B cell (primary cell): ENCODE measurements at regions not wholly inside any gene's neighbourhood (a gene's known extent, or its start where the extent isn't known, plus 50 kb on each side); places are given as distances from the start of the nearest gene placed in this dataset.
"Not testable (repeated sequence)": the region's sequence is repeated elsewhere in the genome, so short reads cannot be mapped to it uniquely, and the experiment has no call there.

Experiments used
- ATAC-seq: fragments of 200-7000 bp; cut with Tn5 transposase; one replicate; pipeline ENCODE4 v1.10.0; 2021; ENCODE audit warnings: low read depth, mild to moderate bottlenecking, moderate number of reproducible peaks, moderate library complexity
- CTCF ChIA-PET: fragments of 350-600 bp; sonication (Branson Sonifier 250); formaldehyde crosslinking; loops from one replicate; lab custom pipeline; 2021; ENCODE audit warnings: antibody characterized with exemption, inconsistent platforms; lab: Charles Lee
- POLR2A ChIA-PET: fragments of 350-600 bp; sonication (Branson Sonifier 250); formaldehyde crosslinking; loops from one replicate; lab custom pipeline; 2021; ENCODE audit warnings: antibody characterized with exemption; lab: Charles Lee
- DNase-seq: peaks from one replicate; pipeline ENCODE4 v3.0.0; 2013
- H2AFZ ChIP-seq: 2 replicates; pipeline ENCODE4 v1.6.1; 2012; ENCODE audit warnings: mild to moderate bottlenecking, low read depth, low read length; ENCODE audit not compliant: insufficient read depth, poor library complexity, severe bottlenecking
- H3K27ac ChIP-seq, 2 donors: 1 replicate in 1 of 2; 2 replicates in 1 of 2; pipeline ENCODE4 v1.5.1; 2012 to 2013; ENCODE audit warnings: low read length in 2 of 2, mild to moderate bottlenecking in 2 of 2, moderate library complexity in 1 of 2
- H3K27me3 ChIP-seq, 4 experiments: fragments of 200-600 bp in 1 of 4; sonication (generic) in 1 of 4; replicated peaks in 1 of 4; 1 replicate in 2 of 4; 2 replicates in 2 of 4; pipeline versions ENCODE4 v1.6.1 to v1.7.0; 2013 to 2016; ENCODE audit warnings: low read length in 3 of 4, mild to moderate bottlenecking in 2 of 4, mixed read lengths in 1 of 4, moderate library complexity in 1 of 4; ENCODE audit not compliant: insufficient read depth in 4 of 4, control insufficient read depth in 3 of 4; ENCODE audit errors: control extremely low read depth in 1 of 4
- H3K36me3 ChIP-seq, 2 experiments: replicated peaks in 1 of 2; 1 replicate in 1 of 2; 2 replicates in 1 of 2; pipeline versions ENCODE4 v1.6.1 to v1.7.1; 2013; ENCODE audit warnings: low read length in 1 of 2; ENCODE audit not compliant: insufficient read depth in 2 of 2, control insufficient read depth in 1 of 2; ENCODE audit errors: control extremely low read depth in 1 of 2, extremely low read depth in 1 of 2
- H3K4me1 ChIP-seq, 2 donors: fragments of 200-600 bp in 1 of 2; sonication (generic) in 1 of 2; 1 replicate in 1 of 2; 2 replicates in 1 of 2; pipeline versions ENCODE4 v1.5.1 to v1.6.1; 2013 to 2017; ENCODE audit warnings: low read length in 2 of 2; ENCODE audit not compliant: control insufficient read depth in 2 of 2, insufficient read depth in 2 of 2
- H3K4me2 ChIP-seq: replicated peaks from 2 replicates; pipeline ENCODE3; 2012; ENCODE audit warnings: mild to moderate bottlenecking, low read depth, low read length; ENCODE audit not compliant: poor library complexity, severe bottlenecking
- H3K4me3 ChIP-seq, 5 experiments: fragments of 200-600 bp in 1 of 5; sonication (generic) in 1 of 5; 1 replicate in 3 of 5; 2 replicates in 2 of 5; pipeline versions ENCODE4 v1.5.1 to v1.7.0; 2011 to 2016; ENCODE audit warnings: low read length in 4 of 5, mild to moderate bottlenecking in 4 of 5, low read depth in 2 of 5, control low read depth in 1 of 5, moderate library complexity in 1 of 5; ENCODE audit not compliant: insufficient read depth in 1 of 5; ENCODE audit errors: control extremely low read depth in 1 of 5, extremely low read depth in 1 of 5
- H3K79me2 ChIP-seq: fragments of 200-600 bp; sonication (generic); one replicate; pipeline ENCODE4 v1.6.0; 2016; ENCODE audit warnings: low read length; ENCODE audit not compliant: control insufficient read depth, insufficient read depth
- H3K9ac ChIP-seq: fragments of 200-600 bp; sonication (generic); 2 replicates; pipeline ENCODE4 v1.6.1; 2017; ENCODE audit warnings: mild to moderate bottlenecking, low read length, moderate library complexity
- H3K9me3 ChIP-seq, 3 donors: one replicate each; pipeline versions ENCODE4 v1.6.1 to v1.7.1; 2013; ENCODE audit warnings: low read length in 2 of 3; ENCODE audit not compliant: control insufficient read depth in 2 of 3, insufficient read depth in 1 of 3; ENCODE audit errors: control extremely low read depth in 1 of 3
- H4K20me1 ChIP-seq: 2 replicates; pipeline ENCODE4 v1.6.0; 2012; ENCODE audit warnings: mild to moderate bottlenecking, low read length; ENCODE audit not compliant: insufficient read depth, control insufficient read depth, poor library complexity, severe bottlenecking
- H3K27ac Mint-ChIP-seq: one replicate; pipeline ENCODE4 v1.8.0; 2021; ENCODE audit warnings: mixed read lengths
- H3K27me3 Mint-ChIP-seq: one replicate; pipeline ENCODE4 v1.8.0; 2021; ENCODE audit warnings: mixed read lengths
- H3K4me1 Mint-ChIP-seq: one replicate; pipeline ENCODE4 v1.8.0; 2021; ENCODE audit warnings: mixed read lengths
- H3K4me3 Mint-ChIP-seq: one replicate; pipeline ENCODE4 v1.8.0; 2021; ENCODE audit warnings: mixed read lengths
- H3K9me3 Mint-ChIP-seq: one replicate; pipeline ENCODE4 v1.8.0; 2022; ENCODE audit warnings: mixed read lengths; ENCODE audit not compliant: insufficient read depth
- CTCF ChIP-seq: fragments of 200-600 bp; IDR thresholded peaks from one replicate; pipeline ENCODE4 v1.8.0; 2022; ENCODE audit warnings: antibody characterized with exemption, mild to moderate bottlenecking
- EZH2 ChIP-seq: IDR thresholded peaks from 2 replicates; pipeline ENCODE4 v1.6.1; 2012; ENCODE audit warnings: borderline replicate concordance, low read depth, mild to moderate bottlenecking, moderate library complexity, low read length; ENCODE audit not compliant: insufficient read depth, poor library complexity, severe bottlenecking
- WGBS: methylation state at CpG from one replicate; pipeline ENCODE4 v1.1.5; 2013; ENCODE audit warnings: missing lambda C conversion rate; ENCODE audit not compliant: insufficient coverage; 5-methylcytosine and 5-hydroxymethylcytosine counted together
- intact Hi-C: fragments of 100-400 bp; cut with micrococcal nuclease; formaldehyde crosslinking; loops from one replicate; pipeline ENCODE4 v1.10.0; 2022

- Mint-ChIP-seq H3K4me3 (no peak overlapping the region), H3K27ac (no peak overlapping the region), H3K4me1 (no peaks in the 10 kb centered on the region), H3K9me3 (no peaks in the 10 kb centered on the region), H3K27me3 (peaks cover 29% of the 10 kb centered on the region)
- Histone ChIP-seq H3K4me3 (no peak overlapping the region), H2AFZ (no peak overlapping the region), H3K79me2 (no peaks in the 10 kb centered on the region), H3K4me1 (no peaks in the 10 kb centered on the region), H4K20me1 (no peaks in the 10 kb centered on the region), H3K9ac (no peak overlapping the region), H3K9me3 (peaks cover 0 to 2% (median 0%) of the 10 kb centered on the region in 3 donors), H3K36me3 (no peaks in the 10 kb centered on the region), H3K27ac (no peak overlapping the region), H3K4me2 (no peak overlapping the region), H3K27me3 (peaks cover 0 to 3% (median 0%) of the 10 kb centered on the region in 4 experiments)
- intact Hi-C loops: no loop called here
- POLR2A ChIA-PET: no interaction called here
- DNase-seq (no peak), ATAC-seq (no peak)
- 64% methylated on average over 3 of the region's 4 CpGs for WGBS
- CTCF ChIA-PET: no interaction called here
- TF ChIP-seq EZH2: no peak
- TF ChIP-seq CTCF: no peak
Measured at GRCh38 chr3:152646004-152646403, 188.9 kb upstream of the P2RY1 start.

- intact Hi-C loops: no loop called here
- H3K27me3 ChIP-seq: peaks cover 0 to 3% (median 0%) of the 10 kb centered on the region in 4 experiments
- Mint-ChIP-seq H3K4me1 (no peaks in the 10 kb centered on the region), H3K4me3 (no peak overlapping the region), H3K9me3 (no peaks in the 10 kb centered on the region), H3K27ac (no peak overlapping the region), H3K27me3 (peaks cover 28% of the 10 kb centered on the region)
- H3K4me2 ChIP-seq: no peak overlapping the region
- no peaks in the 10 kb centered on the region for H3K36me3 ChIP-seq
- no peak overlapping the region for H2AFZ ChIP-seq
- no peak for ATAC-seq
- TF ChIP-seq CTCF (no peak), EZH2 (no peak)
- ChIA-PET POLR2A (no interaction called here), CTCF (no interaction called here)
- H3K9ac ChIP-seq: no peak overlapping the region
- H3K79me2 ChIP-seq: no peaks in the 10 kb centered on the region
- no peaks in the 10 kb centered on the region for H4K20me1 ChIP-seq
- H3K9me3 ChIP-seq: no peaks in the 10 kb centered on the region
- no peak overlapping the region for H3K4me3 ChIP-seq
- no peak overlapping the region for H3K27ac ChIP-seq
- H3K4me1 ChIP-seq: no peaks in the 10 kb centered on the region
- WGBS: 93% methylated on average over 2 of the region's 4 CpGs
- no peak for DNase-seq
Measured at GRCh38 chr3:152650177-152650576, 184.8 kb upstream of the P2RY1 start.

GRCh38 chr3:152650923-152651322 is 184.0 kb upstream of the P2RY1 start:
- WGBS: 88% methylated on average over 3 of the region's 4 CpGs
- intact Hi-C loops, CTCF ChIA-PET: not testable (repeated sequence)

More at GRCh38 chr3:152650923-152651322, 184.0 kb upstream of the P2RY1 start:
- H3K9ac ChIP-seq, H3K4me2 ChIP-seq, H3K27me3 ChIP-seq, H3K79me2 ChIP-seq, H3K9me3 Mint-ChIP-seq, H3K4me1 ChIP-seq, H3K4me3 ChIP-seq, H3K4me1 Mint-ChIP-seq, H3K27ac ChIP-seq, H3K36me3 ChIP-seq, POLR2A ChIA-PET, DNase-seq, ATAC-seq, H3K27ac Mint-ChIP-seq, H3K9me3 ChIP-seq, H4K20me1 ChIP-seq, H3K4me3 Mint-ChIP-seq, H2AFZ ChIP-seq: not testable (repeated sequence)
- peaks cover 26% of the 10 kb centered on the region for H3K27me3 Mint-ChIP-seq
